ENCODE measurements at regions not wholly inside any gene's neighbourhood (a gene's known extent, or its start where the extent isn't known, plus 50 kb on each side); places are given as distances from the start of the nearest gene placed in this dataset.

DNA sequence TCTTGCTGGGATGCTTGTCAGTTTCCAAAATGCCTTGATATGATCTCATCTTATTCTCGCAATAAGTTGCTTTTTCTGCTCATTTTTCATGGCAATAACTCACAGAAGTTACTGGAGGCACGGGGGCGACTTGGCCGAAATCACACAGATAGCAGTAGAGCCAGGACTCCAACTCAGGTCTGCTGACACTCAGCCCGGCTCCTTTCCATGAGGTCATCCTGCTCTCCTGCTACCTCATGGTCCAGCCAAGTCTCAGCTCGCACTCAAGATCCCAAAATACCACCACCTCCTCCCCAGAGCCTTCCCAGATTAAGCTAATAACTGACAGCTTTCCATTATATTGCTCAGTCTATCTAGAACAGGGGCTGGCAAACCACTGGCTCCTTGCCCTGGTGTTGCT is 269.5 kb downstream of the MAP2K4 start:
- DNase-seq (ENCODE audit: low read depth, low spot score) = no peak

DNA sequence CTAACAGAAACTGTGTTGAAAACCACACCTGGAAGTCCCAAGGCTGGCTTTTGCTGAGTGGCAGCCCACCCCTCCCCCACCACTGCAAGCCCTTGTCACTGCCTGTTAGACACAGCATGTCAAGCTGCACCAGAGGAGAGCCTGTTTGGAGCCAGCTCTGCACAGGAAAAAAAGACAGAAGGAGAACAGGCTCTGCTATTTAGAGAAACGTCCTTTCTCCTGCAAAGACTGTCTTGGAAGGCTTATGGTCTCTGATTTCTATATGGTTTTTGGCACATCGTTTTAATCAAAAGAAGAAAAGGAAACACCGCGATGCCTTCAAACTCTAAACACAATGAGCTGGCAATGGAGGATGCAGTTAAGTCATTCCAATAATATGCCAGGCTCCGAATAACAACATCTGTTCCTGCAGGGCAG is 275.5 kb downstream of the MAP2K4 start:
- DNase-seq (ENCODE audit: low read depth, low spot score) = no peak

DNA sequence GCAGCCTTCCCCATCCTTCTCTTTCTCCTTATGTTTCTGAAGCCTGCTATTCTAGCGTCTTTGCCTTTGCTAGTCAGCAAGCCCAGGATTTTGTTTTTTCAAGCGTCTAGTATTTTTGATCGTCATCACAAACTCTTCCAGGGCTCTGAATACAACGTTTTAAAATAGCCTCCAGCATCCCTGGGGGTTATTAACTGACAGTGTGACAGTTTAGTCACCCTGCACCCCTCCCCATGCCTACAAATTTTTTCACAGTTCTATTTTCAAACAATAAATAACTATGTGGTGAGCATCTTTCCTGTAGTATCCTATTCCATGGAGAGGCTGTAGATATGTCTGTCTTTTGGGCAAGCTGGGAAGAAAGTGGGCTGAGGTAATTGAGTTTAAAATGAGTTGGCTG is 280.9 kb downstream of the MAP2K4 start:
- no peak for DNase-seq (ENCODE audit: low read depth, low spot score)

DNA sequence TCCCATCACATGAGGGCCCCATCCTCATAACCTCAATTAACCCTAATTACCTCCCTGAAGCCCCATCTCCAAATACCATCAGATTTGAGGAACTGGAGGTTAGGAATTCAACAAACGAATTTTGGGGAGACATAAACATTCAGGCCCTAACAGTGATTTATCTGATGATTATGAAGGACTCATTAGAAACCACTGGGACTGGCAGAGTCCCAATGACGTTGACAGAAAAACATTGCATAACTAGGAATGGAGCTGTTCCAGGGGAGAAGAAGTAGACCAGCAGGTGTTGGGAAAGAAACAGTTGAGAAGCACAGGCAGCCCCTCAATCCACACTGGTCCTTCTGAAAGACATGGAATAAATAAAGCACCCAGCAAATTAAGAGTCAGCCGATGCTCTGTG is 282.0 kb downstream of the MAP2K4 start:
- no peak for DNase-seq (ENCODE audit: low read depth, low spot score)

DNA sequence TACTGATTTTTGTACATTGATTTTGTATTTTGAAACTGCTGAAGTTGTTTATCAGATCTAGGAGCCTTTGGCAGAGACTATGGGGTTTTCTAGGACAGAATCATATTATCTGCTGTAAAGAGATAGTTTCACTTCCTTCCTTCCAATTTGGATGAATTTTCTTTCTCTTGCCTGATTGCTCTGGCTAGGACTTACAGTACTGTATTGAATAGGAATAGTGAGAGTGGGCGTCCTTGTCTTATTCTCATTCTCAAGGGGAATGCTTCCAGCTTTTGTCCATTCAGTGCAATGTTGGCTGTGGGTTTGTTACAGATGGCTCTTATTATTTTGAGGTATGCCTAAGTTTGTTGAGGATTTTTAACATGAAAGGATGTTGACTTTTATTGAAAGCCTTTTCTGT is 290.1 kb downstream of the MAP2K4 start:
- DNase-seq (ENCODE audit: low read depth, low spot score) = no peak

DNA sequence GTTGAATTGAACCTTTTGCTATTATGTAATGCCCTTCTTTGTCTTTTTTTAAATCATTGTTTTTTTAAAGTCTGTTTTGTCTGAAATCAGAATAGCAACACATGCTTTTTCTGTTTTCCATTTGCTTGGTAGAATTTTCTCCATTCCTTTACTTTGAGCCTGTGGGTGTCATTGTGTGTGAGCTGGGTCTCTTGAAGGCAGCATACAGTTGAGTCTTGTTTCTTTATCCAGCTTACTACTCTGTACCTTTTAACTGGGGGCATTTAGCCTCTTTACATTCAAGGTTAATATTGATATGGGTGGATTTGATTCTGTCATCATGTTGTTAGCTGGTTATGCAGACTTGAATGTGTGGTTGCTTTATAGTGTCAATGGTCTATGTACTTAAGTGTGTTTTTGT is 292.0 kb downstream of the MAP2K4 start:
- DNase-seq (ENCODE audit: low read depth, low spot score) = no peak

DNA sequence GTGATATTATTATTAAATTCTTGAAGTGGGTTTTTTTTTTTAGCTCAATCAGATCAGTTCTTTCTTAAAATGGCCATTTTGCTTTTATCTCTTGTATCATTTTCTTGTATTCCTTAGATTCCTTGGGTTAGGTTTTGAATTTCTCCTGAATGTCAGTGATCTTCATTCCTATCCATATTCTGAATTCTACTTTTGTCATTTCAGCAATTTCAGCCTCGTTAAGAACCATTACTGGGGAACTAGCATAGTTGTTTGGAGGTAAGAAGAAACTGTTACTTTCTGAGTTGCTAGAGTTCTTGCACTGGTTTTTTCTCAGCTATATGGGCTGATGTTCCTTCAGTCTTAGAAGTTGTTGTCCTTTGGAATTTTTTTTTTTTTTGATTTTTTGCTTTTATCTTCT is 293.1 kb downstream of the MAP2K4 start:
- DNase-seq (ENCODE audit: low read depth, low spot score) = no peak

DNA sequence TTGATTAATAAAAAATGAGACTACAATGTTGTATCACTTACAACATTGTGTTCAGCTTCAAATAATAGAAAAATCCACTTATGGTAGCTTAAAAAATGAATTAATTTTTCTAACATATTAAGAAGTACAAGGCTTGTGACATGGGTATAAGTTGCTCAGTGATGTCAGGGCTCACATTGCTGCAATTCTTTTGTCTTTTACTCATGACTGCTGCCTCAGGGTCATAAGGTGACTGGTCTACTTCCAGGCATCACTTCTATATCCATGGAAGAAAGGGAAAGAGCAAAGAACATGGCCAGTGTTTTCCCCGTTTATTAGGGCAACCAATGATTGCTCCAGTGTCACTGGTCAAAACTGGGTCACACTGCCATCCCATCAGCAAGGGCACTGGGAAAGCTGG is 295.3 kb downstream of the MAP2K4 start:
- no peak for DNase-seq (ENCODE audit: low read depth, low spot score)

DNA sequence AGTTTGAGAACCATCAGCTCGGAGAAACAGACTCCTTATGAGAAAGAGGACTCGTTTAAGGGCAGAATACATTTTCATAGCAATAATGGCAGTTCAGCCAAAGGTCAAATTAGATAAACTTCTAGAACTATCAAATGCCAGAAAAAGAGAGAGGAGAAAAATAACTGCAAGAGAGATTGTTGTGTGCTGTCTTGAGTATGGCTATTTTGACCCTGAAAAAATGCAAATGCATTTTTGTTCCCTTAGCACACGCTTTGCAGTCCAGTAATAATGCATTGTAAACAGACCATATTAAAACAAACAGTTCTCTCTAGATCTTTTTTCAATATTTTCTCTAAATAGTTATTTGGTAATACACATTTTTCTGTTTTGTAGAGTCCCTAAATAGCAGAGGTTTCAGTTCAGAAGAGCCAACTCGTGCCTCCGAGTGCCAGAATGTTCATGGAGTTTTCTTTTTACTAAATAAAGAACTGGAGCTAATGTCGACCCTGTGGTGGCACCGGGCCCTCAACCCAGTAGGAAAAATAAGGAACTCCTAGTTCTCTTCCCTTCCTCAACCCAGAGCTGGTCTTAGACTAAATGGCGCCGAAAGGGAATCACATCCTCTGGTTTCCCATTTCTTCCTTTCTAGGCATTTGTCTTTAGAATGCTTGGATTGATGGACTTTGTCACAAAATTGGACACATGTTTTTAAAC is 298.0 kb downstream of the MAP2K4 start:
- DNase-seq (ENCODE audit: low read depth, low spot score) = no peak

DNA sequence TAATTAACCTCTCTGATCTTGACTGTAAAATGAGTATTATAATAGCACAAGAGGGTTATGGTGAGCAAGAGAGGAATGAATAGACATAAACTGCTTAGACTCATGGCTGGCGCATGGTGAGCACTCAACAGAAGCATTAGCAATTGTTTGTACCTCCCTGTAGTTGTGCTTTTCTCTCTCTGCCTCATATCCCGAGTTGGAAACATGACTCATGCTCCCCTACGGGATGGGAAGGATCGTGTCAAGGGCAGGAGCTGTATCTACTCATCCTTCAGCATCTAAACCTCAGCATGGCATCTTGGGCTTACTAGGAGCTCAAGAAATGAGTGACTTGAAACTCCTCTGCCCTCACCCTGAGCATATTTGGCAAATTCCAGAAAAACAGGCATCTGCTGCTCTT is 299.6 kb downstream of the MAP2K4 start:
- DNase-seq (ENCODE audit: low read depth, low spot score) = peak; percentile 59

DNA sequence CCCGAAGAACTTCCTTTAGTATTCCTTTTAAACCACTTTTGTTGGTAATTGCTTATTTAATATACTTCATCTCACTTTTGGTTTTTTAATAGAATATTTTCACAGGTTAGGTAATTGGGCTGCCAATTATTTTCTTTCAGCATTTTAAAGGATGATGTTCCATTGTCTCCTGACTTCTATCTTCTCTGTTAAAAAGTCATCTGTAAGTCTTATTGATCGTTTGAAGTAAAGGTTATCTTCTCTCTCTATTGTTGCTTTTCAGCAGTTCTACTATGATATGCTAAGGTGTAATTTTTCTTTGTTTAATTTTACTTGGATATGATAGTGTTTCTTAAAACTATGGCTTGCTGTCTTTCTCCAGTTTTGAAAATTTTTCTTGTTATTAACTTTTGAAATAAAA is 307.5 kb downstream of the MAP2K4 start:
- no peak for DNase-seq (ENCODE audit: low read depth, low spot score)

DNA sequence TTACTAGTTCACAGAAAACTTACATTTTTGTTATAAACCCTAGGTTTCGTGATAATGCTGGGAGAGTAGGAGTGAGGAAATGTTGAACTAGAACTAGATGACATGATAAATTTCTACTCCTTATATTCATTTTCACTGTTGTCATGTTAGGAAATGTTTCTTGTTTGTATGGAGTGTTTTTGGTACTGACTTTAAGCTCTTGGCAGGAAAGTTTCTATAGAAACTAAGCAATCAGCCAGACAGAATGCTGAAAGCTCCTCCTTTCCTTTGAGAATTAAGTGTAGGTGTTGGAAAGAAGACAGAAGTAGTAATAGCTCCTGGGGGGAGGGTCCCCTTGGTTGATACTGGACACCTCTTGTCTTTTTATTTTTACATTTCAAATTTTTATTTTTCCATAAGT is 309.8 kb downstream of the MAP2K4 start:
- DNase-seq (ENCODE audit: low read depth, low spot score) = no peak

DNA sequence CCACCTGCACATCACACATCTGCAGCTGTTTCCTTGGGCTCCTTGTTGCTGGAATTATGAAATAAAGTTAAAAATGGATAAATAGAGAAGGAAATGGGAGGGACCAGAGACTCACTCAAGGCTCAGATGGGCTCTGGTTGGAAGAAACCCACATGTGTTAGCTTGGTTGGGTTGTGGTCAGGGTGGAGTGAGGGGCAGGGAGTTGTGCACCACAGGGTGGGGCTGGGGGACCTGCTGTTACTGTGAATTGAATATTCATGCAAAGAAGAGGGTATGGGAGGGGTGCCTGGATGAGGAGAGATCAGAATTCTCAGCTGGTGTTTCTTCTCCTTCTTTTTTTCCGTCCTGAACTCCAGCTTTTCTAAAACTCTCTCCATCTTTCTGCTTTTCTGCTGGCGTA is 320.7 kb downstream of the MAP2K4 start:
- no peak for DNase-seq (ENCODE audit: low read depth, low spot score)

DNA sequence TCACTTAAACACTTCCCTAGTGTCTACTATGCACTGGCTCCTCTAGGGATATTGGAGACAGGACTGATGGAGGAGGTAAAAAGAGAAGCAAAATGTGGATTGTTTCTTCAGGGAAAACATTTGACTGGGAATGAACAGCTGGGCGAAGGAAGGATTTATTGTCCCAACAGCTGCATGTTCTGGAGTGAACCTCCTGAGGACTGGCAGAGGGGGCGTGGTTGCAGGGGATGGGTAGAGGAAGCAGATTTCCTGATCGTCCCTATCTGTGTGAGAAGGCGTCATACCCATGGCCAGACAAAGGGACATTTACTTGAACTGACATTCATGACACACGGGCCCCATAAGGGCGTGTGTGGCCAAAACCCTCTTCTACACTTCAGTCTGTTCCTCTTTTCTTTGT is 321.5 kb downstream of the MAP2K4 start:
- DNase-seq (ENCODE audit: low read depth, low spot score) = no peak

DNA sequence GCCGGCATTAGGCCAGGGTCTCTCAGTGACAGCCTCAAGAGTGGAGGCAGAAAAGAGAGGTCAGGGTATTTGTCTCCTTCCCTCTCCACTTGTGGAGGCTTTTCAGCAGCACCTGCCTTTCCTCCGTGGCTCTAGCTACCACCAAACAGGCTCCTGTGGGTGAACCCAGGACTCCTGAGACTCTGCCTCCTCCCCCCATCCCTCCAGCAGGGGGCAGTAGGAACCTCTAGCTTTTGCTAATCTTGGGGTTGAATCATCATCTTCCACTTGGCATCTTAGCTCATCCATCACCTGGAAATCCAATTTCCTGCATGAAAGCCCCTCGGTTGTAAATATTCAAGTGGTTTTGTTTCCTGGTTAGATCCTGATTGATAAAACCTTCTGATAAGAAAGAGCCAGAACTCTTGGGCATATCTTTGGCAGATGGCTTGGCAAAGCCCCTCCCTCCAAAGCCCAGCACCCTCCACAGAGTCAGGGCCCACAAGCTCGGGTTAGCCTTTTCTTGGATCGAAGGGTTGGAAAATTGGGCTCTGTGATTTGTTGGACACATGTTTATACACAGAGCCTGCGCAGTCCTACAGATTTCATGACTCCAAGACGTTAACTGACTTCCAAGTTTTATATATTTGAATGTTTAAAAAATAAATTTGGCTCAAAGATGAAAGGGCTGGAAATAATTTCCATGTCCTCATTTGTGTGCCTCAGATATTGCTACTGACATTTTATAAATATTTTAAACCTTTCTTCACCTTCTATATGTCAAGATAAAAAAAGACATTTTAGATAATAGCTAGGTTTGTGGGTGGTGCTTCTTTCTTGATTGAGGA is 322.1 kb downstream of the MAP2K4 start:
- no peak for DNase-seq (ENCODE audit: low read depth, low spot score)

DNA sequence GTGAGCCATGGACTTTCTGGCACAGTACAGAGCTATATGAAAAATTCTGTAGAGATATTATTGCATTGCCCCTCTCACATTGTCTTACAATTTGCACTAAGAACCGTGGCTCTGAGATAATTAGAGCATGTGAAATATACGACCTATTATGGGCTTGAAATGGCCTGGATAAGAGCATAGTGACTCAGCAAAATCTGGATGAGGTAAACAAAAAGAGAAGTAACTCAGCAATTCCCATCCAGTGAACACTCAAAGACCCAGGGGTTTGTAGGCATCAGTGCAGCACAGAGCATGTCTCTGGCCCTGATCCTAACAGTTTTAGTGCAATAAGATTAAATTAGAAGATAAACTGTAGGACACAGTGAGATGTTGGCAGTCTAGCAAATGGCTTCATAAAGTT is 317.2 kb upstream of the MYOCD start:
- no peak for DNase-seq (ENCODE audit: low read depth, low spot score)

DNA sequence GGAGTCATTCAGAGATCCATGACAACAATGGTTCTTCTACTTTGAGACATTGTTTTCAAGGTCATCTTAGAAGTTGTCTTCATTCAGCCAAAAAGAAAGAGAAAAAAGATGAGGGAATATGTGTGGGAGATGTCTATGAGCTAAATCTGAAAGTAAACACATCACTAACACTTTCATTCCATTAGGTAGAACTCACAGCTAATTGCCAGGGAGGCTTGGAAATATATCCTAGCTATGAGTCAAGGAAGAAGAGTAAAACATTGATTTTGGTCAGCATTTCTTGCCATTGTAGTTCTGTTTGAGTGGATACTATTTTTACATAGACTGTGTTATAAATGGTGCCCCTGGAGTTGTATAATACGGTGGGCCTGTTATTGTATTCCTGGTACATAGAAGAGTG is 316.4 kb upstream of the MYOCD start:
- DNase-seq (ENCODE audit: low read depth, low spot score) = no peak

DNA sequence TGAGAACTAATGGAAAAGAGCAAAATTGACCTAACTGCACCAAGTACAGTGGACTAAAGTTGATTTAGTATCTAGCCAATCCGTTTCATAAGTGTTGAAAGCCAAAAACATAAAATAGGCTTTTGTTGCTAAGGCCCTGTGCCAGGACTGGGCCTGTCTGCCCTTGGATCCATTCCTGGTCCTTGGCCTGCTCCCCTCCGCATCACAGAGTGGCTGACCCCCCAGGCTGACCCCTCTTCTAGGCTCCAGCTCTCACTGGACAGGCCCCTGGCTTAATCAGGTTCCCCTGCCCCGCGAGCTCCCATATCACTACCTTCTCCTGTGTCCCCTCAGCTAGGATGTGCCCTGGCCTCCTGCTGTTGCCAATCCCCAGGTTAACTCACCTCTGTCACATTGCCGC is 313.6 kb upstream of the MYOCD start:
- no peak for DNase-seq (ENCODE audit: low read depth, low spot score)

DNA sequence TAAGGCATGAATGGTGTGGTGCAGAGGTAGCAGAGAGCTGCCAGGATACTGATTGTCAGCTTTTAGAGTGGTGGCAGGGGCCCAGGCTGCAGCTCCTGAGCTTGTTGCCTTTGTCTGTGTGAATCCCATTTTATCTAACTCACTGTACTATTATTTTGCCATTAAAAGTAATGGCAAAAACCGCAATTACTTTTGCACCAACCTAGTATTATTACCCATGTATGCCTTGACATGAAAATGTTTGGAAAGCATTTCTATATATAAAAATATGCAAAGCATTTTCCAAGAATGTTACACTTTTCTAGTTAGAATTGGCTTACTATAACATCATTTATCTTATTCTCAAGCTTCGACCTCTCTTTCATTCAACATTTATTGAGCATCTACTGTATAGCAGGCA is 308.1 kb upstream of the MYOCD start:
- DNase-seq (ENCODE audit: low read depth, low spot score) = no peak

DNA sequence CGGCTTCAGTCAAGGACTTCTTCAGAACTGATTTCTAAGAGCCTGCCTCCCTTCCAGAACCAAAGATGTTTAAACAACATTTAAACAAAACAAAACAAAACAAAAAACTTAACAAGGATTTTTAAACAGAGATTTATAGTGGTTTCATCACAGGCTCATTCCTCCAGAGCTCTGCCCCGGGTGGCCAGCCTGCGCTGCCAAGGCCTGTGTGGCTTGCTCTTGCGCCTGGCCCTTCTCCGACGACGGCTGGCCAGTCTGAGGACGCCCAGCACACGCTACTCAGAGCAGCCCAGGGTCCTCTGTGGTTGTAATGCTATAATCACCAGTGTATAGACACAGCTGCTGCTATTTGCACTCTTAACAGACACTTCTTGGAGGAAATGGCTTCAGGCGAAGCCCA is 307.2 kb upstream of the MYOCD start:
- no peak for DNase-seq (ENCODE audit: low read depth, low spot score)

DNA sequence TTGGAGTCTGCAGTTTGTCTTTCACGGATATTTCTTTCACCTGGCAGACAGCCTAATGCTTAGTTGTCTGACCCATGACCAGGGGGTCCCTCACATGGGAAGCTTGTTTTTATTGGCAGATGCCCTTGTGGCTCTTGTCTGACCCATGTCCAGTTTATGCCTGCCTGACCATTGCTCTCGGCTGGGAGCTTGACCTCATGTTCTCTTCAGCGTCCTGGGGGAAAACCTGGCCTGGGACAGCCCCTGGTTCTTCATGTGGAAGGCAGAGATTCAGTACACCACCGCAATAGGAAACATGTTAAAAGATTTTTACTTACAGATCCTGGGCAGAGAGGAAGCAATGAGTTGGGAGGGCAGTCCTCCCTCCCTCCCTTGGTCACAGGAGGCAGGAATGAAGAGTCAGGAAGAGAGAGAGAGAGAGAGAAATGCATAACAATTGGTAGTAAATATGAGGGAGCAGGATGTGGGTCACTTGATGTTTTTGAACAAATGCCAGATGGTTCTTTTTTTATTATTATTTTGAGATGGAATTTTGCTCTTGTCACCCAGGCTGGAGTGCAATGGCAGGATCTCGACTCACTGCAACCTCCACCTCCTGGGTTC is 302.7 kb upstream of the MYOCD start:
- DNase-seq (ENCODE audit: low read depth, low spot score) = peak; percentile 29

DNA sequence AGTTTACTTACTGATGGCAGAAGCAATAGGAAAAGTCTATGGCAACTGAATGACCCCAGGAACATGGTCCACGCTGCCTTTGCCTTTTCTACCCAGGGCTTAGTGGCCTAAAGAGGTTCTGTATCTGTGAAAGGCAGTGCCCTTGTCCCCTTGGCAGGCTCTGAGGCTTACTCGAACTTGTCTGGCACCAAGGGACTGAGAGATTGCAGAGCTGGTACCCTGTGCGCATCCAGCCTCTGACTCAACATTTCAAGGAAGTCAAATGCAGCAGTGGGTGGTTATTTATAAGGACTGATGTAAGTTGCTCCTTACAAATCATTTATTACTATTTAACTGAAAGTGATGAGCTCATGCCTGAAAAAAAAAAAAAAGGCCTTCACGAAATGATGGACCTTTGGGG is 299.9 kb upstream of the MYOCD start:
- no peak for DNase-seq (ENCODE audit: low read depth, low spot score)

DNA sequence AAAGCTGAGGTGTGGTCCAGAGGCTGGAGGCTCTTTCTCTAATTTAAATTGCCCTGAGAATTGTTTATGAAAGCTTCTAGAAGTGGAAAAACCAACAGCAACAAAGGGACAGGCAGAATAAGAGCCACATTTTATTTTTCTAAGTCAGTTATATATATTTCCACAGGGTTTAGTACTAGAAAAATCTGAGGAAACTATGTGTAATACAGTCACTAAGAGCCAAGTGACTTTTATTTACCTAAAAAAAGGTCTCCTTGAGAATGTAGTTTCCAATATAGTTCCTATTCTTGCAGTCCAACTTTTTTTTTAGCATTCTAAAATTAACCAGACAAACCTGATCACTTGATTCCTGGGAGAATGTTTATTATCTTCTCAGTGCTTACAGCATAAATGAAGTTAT is 296.6 kb upstream of the MYOCD start:
- DNase-seq (ENCODE audit: low read depth, low spot score) = no peak

Data from smooth muscle cell of the brain vasculature (primary cell).